ENCODE measurements at regions not wholly inside any gene's neighbourhood (a gene's known extent, or its start where the extent isn't known, plus 50 kb on each side); places are given as distances from the start of the nearest gene placed in this dataset.

GRCh38 chr12:65656156-65656882 is 168.0 kb upstream of the HMGA2 start:
- H3K4me1 ChIP-seq = peaks cover 0 to 9% (median 0%) of the 10 kb centered on the region in 9 donors
- H3K36me3 ChIP-seq = no peaks in the 10 kb centered on the region
- no peak for DNase-seq
- no peak for ATAC-seq
- no peak overlapping the region for H3K27ac ChIP-seq
- WGBS, 2 donors = 91% methylated on average over 2 of the region's 2 CpGs
- H3K4me3 ChIP-seq = no peak overlapping the region
- intact Hi-C loops (cut with DNase I) = no loop called here
- H3K27me3 ChIP-seq = peaks cover 0 to 12% (median 0%) of the 10 kb centered on the region in 7 donors
- TF ChIP-seq CTCF (IDR thresholded peaks at IDR 0.05) = no peak
- H3K9me3 ChIP-seq = no peaks in the 10 kb centered on the region

DNA sequence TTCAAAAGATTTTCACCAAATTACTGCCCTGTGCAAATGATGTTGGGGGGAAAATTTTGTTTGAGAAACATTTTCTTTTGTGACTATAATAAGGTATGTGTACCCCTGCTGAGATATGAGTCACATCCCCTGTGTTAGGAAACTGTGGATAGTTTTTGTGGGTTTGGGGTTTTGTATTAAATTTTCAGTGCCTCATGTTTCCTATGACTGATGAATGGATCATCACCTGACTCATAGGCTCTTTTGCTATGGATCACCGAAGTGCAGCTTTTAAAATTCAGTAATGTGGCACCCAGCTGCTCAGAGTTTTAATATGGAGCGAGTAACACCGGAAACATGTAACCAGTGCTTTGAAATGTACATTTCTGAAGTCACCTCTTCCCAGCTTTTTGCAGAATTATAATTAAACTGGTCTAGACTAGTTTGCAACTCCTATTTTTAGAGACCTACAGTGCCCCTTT is 167.4 kb upstream of the HMGA2 start:
- no peaks in the 10 kb centered on the region for H3K36me3 ChIP-seq
- ATAC-seq (no peak), DNase-seq (no peak)
- no peak for TF ChIP-seq CTCF (IDR thresholded peaks at IDR 0.05)
- peaks cover 0 to 9% (median 0%) of the 10 kb centered on the region in 9 donors for H3K4me1 ChIP-seq
- intact Hi-C loops (cut with DNase I) = no loop called here
- WGBS, 2 donors = 82% methylated on average over 3 of the region's 3 CpGs
- H3K27ac ChIP-seq = peak overlapping the region in 1 of 10 donors; percentile 48
- H3K4me3 ChIP-seq = no peak overlapping the region
- H3K9me3 ChIP-seq = no peaks in the 10 kb centered on the region
- peaks cover 0 to 12% (median 0%) of the 10 kb centered on the region in 7 donors for H3K27me3 ChIP-seq

- intact Hi-C loops (cut with DNase I) = no loop called here
- no peak for TF ChIP-seq CTCF (IDR thresholded peaks at IDR 0.05)
- DNase-seq (no peak), ATAC-seq (no peak)
- Histone ChIP-seq H3K27ac (peak overlapping the region in 1 of 10 donors; percentile 48), H3K27me3 (peaks cover 0 to 12% (median 0%) of the 10 kb centered on the region in 7 donors), H3K36me3 (no peaks in the 10 kb centered on the region), H3K4me3 (no peak overlapping the region), H3K4me1 (peaks cover 0 to 9% (median 0%) of the 10 kb centered on the region in 9 donors), H3K9me3 (no peaks in the 10 kb centered on the region)
- 96 to 100% methylated on average over 1 of the region's 1 CpG for WGBS, 2 donors
Observed at GRCh38 chr12:65657635-65658034, 166.6 kb upstream of the HMGA2 start.

DNA sequence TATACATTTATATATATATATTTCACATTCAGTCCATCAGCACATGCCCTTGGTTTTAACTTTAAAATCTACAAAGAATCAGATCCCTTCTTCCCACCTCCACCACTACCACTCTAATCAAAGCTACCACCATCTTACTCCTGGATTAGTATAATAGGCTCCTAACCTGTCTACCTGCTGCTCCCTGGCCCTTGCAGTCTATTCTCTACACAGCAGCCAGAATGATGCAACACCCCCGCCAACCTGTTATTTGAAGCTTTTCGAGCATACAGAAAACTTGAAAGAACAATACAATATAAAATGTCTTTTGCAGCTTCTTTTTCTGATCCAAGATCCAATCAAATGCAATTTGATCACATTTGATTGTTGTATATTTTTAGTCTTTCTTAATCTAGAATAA is 165.9 kb upstream of the HMGA2 start:
- H3K36me3 ChIP-seq = no peaks in the 10 kb centered on the region
- WGBS, 2 donors = 96 to 100% methylated on average over 2 of the region's 2 CpGs
- H3K27me3 ChIP-seq = peaks cover 0 to 12% (median 0%) of the 10 kb centered on the region in 7 donors
- no peak overlapping the region for H3K4me3 ChIP-seq
- intact Hi-C loops (cut with DNase I) = no loop called here
- no peak for TF ChIP-seq CTCF (IDR thresholded peaks at IDR 0.05)
- no peak overlapping the region for H3K27ac ChIP-seq
- no peaks in the 10 kb centered on the region for H3K9me3 ChIP-seq
- no peak for ATAC-seq
- H3K4me1 ChIP-seq = peaks cover 0 to 9% (median 0%) of the 10 kb centered on the region in 9 donors
- DNase-seq = no peak

All from heart right ventricle (tissue), 16 donors.